Ishikawa (cell line): ENCODE measurements at regions not wholly inside any gene's neighbourhood (a gene's known extent, or its start where the extent isn't known, plus 50 kb on each side); places are given as distances from the start of the nearest gene placed in this dataset.

Source experiments
- EGR1 ChIP-seq: IDR thresholded peaks from 2 replicates; pipeline ENCODE4 v1.6.1; 2012
- FOXM1 ChIP-seq: IDR thresholded peaks from 2 replicates; pipeline ENCODE4 v1.6.1; 2012; ENCODE audit warnings: low read depth, borderline replicate concordance
- TEAD4 ChIP-seq: IDR thresholded peaks from 2 replicates; pipeline ENCODE4 v1.6.1; 2012
- YY1 ChIP-seq: IDR thresholded peaks from 2 replicates; pipeline ENCODE4 v1.6.1; 2012; ENCODE audit warnings: low read depth
- TF ChIP-seq, protein P1 (sequence below): IDR thresholded peaks from 2 replicates; pipeline ENCODE4 v1.6.1; 2012; ENCODE audit warnings: low read depth, mild to moderate bottlenecking

DNA sequence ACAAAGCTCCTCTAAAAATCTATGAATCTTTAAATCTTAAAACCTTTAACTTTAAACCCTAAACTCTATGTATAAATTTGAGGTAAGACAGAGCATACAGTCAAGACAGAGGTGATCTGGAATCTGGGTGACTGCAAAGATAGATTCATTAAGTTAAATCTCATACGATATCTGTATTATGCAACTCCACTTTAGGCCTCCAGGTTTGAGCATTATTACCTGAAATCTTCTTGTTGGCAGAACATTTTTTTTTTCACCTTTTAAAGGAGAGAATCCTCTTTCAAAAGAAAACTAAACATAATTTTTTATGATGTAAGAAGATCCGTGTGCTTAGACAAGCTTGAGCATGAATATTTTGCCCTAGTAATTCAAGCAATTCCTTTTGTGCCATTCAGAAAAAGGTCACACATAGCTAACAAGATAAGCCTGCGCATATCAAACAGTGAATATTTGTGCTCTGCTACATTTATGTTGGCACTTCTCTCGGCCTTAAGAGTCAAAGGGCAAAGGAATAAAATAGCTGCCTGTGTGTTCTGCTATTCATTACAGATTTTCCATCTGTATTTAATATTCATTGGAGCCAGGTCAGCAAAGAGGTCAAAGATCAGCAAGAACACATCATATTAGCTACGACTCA is 163.3 kb downstream of the TMTC3 start:
- TF ChIP-seq FOXM1 = no peak
- TF ChIP-seq YY1 = no peak
- TF ChIP-seq EGR1 = no peak
- no peak for TF ChIP-seq TEAD4
- TF ChIP-seq, protein P1, sequence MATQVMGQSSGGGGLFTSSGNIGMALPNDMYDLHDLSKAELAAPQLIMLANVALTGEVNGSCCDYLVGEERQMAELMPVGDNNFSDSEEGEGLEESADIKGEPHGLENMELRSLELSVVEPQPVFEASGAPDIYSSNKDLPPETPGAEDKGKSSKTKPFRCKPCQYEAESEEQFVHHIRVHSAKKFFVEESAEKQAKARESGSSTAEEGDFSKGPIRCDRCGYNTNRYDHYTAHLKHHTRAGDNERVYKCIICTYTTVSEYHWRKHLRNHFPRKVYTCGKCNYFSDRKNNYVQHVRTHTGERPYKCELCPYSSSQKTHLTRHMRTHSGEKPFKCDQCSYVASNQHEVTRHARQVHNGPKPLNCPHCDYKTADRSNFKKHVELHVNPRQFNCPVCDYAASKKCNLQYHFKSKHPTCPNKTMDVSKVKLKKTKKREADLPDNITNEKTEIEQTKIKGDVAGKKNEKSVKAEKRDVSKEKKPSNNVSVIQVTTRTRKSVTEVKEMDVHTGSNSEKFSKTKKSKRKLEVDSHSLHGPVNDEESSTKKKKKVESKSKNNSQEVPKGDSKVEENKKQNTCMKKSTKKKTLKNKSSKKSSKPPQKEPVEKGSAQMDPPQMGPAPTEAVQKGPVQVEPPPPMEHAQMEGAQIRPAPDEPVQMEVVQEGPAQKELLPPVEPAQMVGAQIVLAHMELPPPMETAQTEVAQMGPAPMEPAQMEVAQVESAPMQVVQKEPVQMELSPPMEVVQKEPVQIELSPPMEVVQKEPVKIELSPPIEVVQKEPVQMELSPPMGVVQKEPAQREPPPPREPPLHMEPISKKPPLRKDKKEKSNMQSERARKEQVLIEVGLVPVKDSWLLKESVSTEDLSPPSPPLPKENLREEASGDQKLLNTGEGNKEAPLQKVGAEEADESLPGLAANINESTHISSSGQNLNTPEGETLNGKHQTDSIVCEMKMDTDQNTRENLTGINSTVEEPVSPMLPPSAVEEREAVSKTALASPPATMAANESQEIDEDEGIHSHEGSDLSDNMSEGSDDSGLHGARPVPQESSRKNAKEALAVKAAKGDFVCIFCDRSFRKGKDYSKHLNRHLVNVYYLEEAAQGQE = no peak
